HEK293 (cell line): ENCODE measurements at regions not wholly inside any gene's neighbourhood (a gene's known extent, or its start where the extent isn't known, plus 50 kb on each side); places are given as distances from the start of the nearest gene placed in this dataset.

Experiments
- CTCF ChIA-PET: fragments of 350-600 bp; formaldehyde crosslinking; extraction: SDS; loops from one replicate; lab custom pipeline; 2021; ENCODE audit warnings: antibody characterized with exemption; lab: Yijun Ruan, JAX
- POLR2A ChIA-PET: fragments of 300-600 bp; formaldehyde crosslinking; extraction: SDS; loops from one replicate; lab custom pipeline; 2020; ENCODE audit warnings: antibody characterized with exemption, inconsistent platforms; lab: Yijun Ruan, JAX
- H3K27ac ChIP-seq: fragments of 200-500 bp; sonication (Bioruptor generic); 2 replicates; pipeline ENCODE4 v1.5.1; 2014; ENCODE audit warnings: low read depth, low read length, control low read depth, inconsistent platforms; ENCODE audit errors: extremely low read depth
- H3K36me3 ChIP-seq, 2 experiments: fragments of 200-500 bp in 1 of 2; sonication (Bioruptor generic) in 1 of 2; 1 replicate in 1 of 2; 2 replicates in 1 of 2; pipeline ENCODE4 v1.5.1; 2014 to 2017; ENCODE audit warnings: inconsistent platforms in 2 of 2, low read length in 2 of 2; ENCODE audit not compliant: control insufficient read depth in 2 of 2, insufficient read depth in 1 of 2
- H3K4me1 ChIP-seq: fragments of 200-500 bp; sonication (Bioruptor generic); 2 replicates; pipeline ENCODE4 v1.5.1; 2014; ENCODE audit warnings: mild to moderate bottlenecking, low read length, inconsistent platforms; ENCODE audit not compliant: control insufficient read depth, insufficient read depth
- H3K4me3 ChIP-seq: 2 replicates; pipeline ENCODE4 v1.5.1; 2011; ENCODE audit warnings: low read depth, mild to moderate bottlenecking, control low read depth, low read length, moderate library complexity
- H3K9me3 ChIP-seq: fragments of 200-500 bp; sonication (Bioruptor generic); 2 replicates; pipeline ENCODE4 v1.5.1; 2014; ENCODE audit warnings: low read depth, low read length, inconsistent platforms; ENCODE audit not compliant: control insufficient read depth, insufficient read depth
- ATF2 ChIP-seq: fragments of 450-650 bp; formaldehyde crosslinking; IDR thresholded peaks from 2 replicates; pipeline ENCODE4 v1.5.1; 2016; ENCODE audit warnings: missing biosample characterization, missing genetic modification characterization, low read depth
- EGR2 ChIP-seq: fragments of 450-650 bp; formaldehyde crosslinking; IDR thresholded peaks from 2 replicates; pipeline ENCODE4 v1.5.1; 2016; ENCODE audit warnings: low read depth, missing biosample characterization, missing genetic modification characterization
- HOXC10 ChIP-seq: sonication (generic); formaldehyde crosslinking; IDR thresholded peaks from 2 replicates; pipeline ENCODE4 v1.8.1; 2023; ENCODE audit warnings: mild to moderate bottlenecking, missing genetic modification reagents
- KLF16 ChIP-seq: fragments of 450-650 bp; formaldehyde crosslinking; IDR thresholded peaks from 2 replicates; pipeline ENCODE4 v1.5.1; 2017; ENCODE audit warnings: missing biosample characterization, missing genetic modification characterization
- KLF9 ChIP-seq: fragments of 450-650 bp; formaldehyde crosslinking; IDR thresholded peaks from 2 replicates; pipeline ENCODE4 v1.5.1; 2016; ENCODE audit warnings: missing biosample characterization, missing genetic modification characterization, low read depth
- PRDM1 ChIP-seq: fragments of 450-650 bp; formaldehyde crosslinking; IDR thresholded peaks from 2 replicates; pipeline ENCODE4; 2016; ENCODE audit warnings: missing biosample characterization, missing genetic modification characterization
- ZBTB17 ChIP-seq: fragments of 450-650 bp; formaldehyde crosslinking; IDR thresholded peaks from 2 replicates; pipeline ENCODE4 v1.5.1; 2016; ENCODE audit warnings: missing biosample characterization, missing genetic modification characterization
- ZBTB21 ChIP-seq: fragments of 450-650 bp; formaldehyde crosslinking; IDR thresholded peaks from 2 replicates; pipeline ENCODE4 v1.5.1; 2017; ENCODE audit warnings: missing biosample characterization, missing genetic modification characterization
- ZBTB26 ChIP-seq: fragments of 450-650 bp; formaldehyde crosslinking; optimal IDR thresholded peaks from 2 replicates; pipeline ENCODE3; 2016; ENCODE audit warnings: missing biosample characterization, mild to moderate bottlenecking, missing genetic modification characterization
- ZFP41 ChIP-seq: fragments of 450-650 bp; formaldehyde crosslinking; IDR thresholded peaks from 2 replicates; pipeline ENCODE4 v1.5.1; 2016; ENCODE audit warnings: missing biosample characterization, missing genetic modification characterization, borderline replicate concordance
- ZNF121 ChIP-seq: fragments of 450-650 bp; formaldehyde crosslinking; IDR thresholded peaks from 2 replicates; pipeline ENCODE4 v1.5.1; 2016; ENCODE audit warnings: missing biosample characterization, missing genetic modification characterization
- ZNF174 ChIP-seq: fragments of 450-650 bp; formaldehyde crosslinking; IDR thresholded peaks from 2 replicates; pipeline ENCODE4 v1.5.0; 2017; ENCODE audit warnings: missing biosample characterization, mild to moderate bottlenecking, missing genetic modification characterization
- ZNF18 ChIP-seq: fragments of 450-650 bp; formaldehyde crosslinking; IDR thresholded peaks from 2 replicates; pipeline ENCODE4 v1.5.1; 2016; ENCODE audit warnings: missing biosample characterization, missing genetic modification characterization
- ZNF274 ChIP-seq, 2 experiments: fragments of 200-500 bp in 1 of 2; fragments of 450-650 bp in 1 of 2; sonication (Bioruptor generic) in 1 of 2; formaldehyde crosslinking in 1 of 2; IDR thresholded peaks; 2 replicates each; pipeline versions ENCODE4 v1.5.1 to v1.6.1; 2014 to 2016; ENCODE audit warnings: borderline replicate concordance in 1 of 2, inconsistent platforms in 1 of 2, low read length in 1 of 2, missing biosample characterization in 1 of 2, missing genetic modification characterization in 1 of 2
- ZNF391 ChIP-seq: fragments of 450-650 bp; formaldehyde crosslinking; IDR thresholded peaks from 2 replicates; pipeline ENCODE4 v1.5.1; 2016; ENCODE audit warnings: low read depth, missing biosample characterization, missing genetic modification characterization, borderline replicate concordance
- ZNF510 ChIP-seq: fragments of 450-650 bp; formaldehyde crosslinking; IDR thresholded peaks from 2 replicates; pipeline ENCODE4 v1.5.1; 2018; ENCODE audit warnings: mild to moderate bottlenecking, missing genetic modification characterization, missing biosample characterization; ENCODE audit not compliant: insufficient replicate concordance
- ZNF560 ChIP-seq: fragments of 450-650 bp; formaldehyde crosslinking; IDR thresholded peaks from 2 replicates; pipeline ENCODE4 v1.5.1; 2017; ENCODE audit warnings: missing biosample characterization, missing genetic modification characterization, borderline replicate concordance
- ZNF596 ChIP-seq: fragments of 450-650 bp; IDR thresholded peaks from 2 replicates; pipeline ENCODE4 v1.5.0; 2018; ENCODE audit warnings: missing biosample characterization, mild to moderate bottlenecking, missing genetic modification characterization, moderate library complexity
- ZNF629 ChIP-seq: fragments of 450-650 bp; formaldehyde crosslinking; IDR thresholded peaks from 2 replicates; pipeline ENCODE4 v1.5.1; 2017; ENCODE audit warnings: missing biosample characterization, missing genetic modification characterization
- ZNF639 ChIP-seq: fragments of 450-650 bp; formaldehyde crosslinking; IDR thresholded peaks from 2 replicates; pipeline ENCODE4 v1.5.1; 2016; ENCODE audit warnings: missing biosample characterization, missing genetic modification characterization
- ZNF645 ChIP-seq: fragments of 450-650 bp; formaldehyde crosslinking; IDR thresholded peaks from 2 replicates; pipeline ENCODE4; 2016; ENCODE audit warnings: missing biosample characterization, missing genetic modification characterization
- ZNF791 ChIP-seq: fragments of 450-650 bp; formaldehyde crosslinking; IDR thresholded peaks from 2 replicates; pipeline ENCODE4 v1.5.1; 2016; ENCODE audit warnings: missing biosample characterization, missing genetic modification characterization

- TF ChIP-seq ZNF596 (tag by site-specific recombination), result no peak
- TF ChIP-seq PRDM1, result peak; percentile 75
- TF ChIP-seq ZNF274 (IDR thresholded peaks at IDR 0.05; ENCODE audit: low read length), result no peak
- no peak for TF ChIP-seq ZNF274 (tag by site-specific recombination; IDR thresholded peaks at IDR 0.05; ENCODE audit: borderline replicate concordance)
- ChIA-PET CTCF (no interaction called here), POLR2A (no interaction called here)
- Histone ChIP-seq H3K9me3 (no peaks in the 10 kb centered on the region; the same call in 1 of the 2 replicates), H3K36me3 (no peaks in the 10 kb centered on the region), H3K4me1 (no peaks in the 10 kb centered on the region), H3K4me3 (no peak overlapping the region), H3K27ac (no peak overlapping the region)
Observed at GRCh38 chr3:168273917-168274316, 178.2 kb upstream of the GOLIM4 start.

GRCh38 chr3:168273036-168273435, 177.3 kb upstream of the GOLIM4 start:
- no peak for TF ChIP-seq ZNF645 (tag by site-specific recombination)
- TF ChIP-seq ZBTB21 (tag by site-specific recombination), result no peak
- no peak for TF ChIP-seq ZNF791 (tag by site-specific recombination)
- TF ChIP-seq ZNF560 (tag by site-specific recombination), result no peak
- TF ChIP-seq ZFP41, result no peak
- TF ChIP-seq KLF9 (tag by site-specific recombination), result no peak
- no peak for TF ChIP-seq ZNF18 (tag by site-specific recombination)
- Histone ChIP-seq H3K9me3 (no peaks in the 10 kb centered on the region; the same call in 1 of the 2 replicates), H3K27ac (no peak overlapping the region), H3K36me3 (no peaks in the 10 kb centered on the region), H3K4me3 (no peak overlapping the region), H3K4me1 (no peaks in the 10 kb centered on the region)
- POLR2A ChIA-PET, result no interaction called here
- CTCF ChIA-PET, result interaction anchor here (0.6 kb wide), 1 partner anchor 225 kb away, joined by 3 read pairs; no protein-coding TSS in a partner anchor

GRCh38 chr3:168272343-168272985, 176.7 kb upstream of the GOLIM4 start:
- H3K27ac ChIP-seq, result no peak overlapping the region
- CTCF ChIA-PET, result interaction anchor here (0.8 kb wide), 1 partner anchor 61 kb away, joined by 4 read pairs; no protein-coding TSS in a partner anchor
- TF ChIP-seq ZNF18 (tag by site-specific recombination), result no peak
- TF ChIP-seq KLF16 (tag by site-specific recombination), result no peak
- no peak for TF ChIP-seq ZNF391 (tag by site-specific recombination)
- no peak for TF ChIP-seq HOXC10 (CRISPR knock-in tag)
- TF ChIP-seq ZNF639 (tag by site-specific recombination), result no peak
- no peak for TF ChIP-seq ZNF629
- TF ChIP-seq ZFP41, result no peak
- TF ChIP-seq ZBTB26, result no peak
- TF ChIP-seq ZNF510 (tag by site-specific recombination), result no peak
- TF ChIP-seq ZBTB17 (tag by site-specific recombination), result no peak
- no peak for TF ChIP-seq ZNF121 (tag by site-specific recombination)
- TF ChIP-seq ATF2 (tag by site-specific recombination), result peak; percentile 71
- no peak for TF ChIP-seq ZNF174 (tag by site-specific recombination)
- TF ChIP-seq EGR2 (tag by site-specific recombination), result peak; percentile 48; the same call in 1 of the 2 replicates

More at GRCh38 chr3:168272343-168272985, 176.7 kb upstream of the GOLIM4 start:
- H3K9me3 ChIP-seq, result no peaks in the 10 kb centered on the region; the same call in 1 of the 2 replicates
- no peaks in the 10 kb centered on the region for H3K4me1 ChIP-seq
- POLR2A ChIA-PET, result no interaction called here
- no peaks in the 10 kb centered on the region for H3K36me3 ChIP-seq
- H3K4me3 ChIP-seq, result no peak overlapping the region
